Tibial artery (tissue), 4 donors: ENCODE measurements at regions not wholly inside any gene's neighbourhood (a gene's known extent, or its start where the extent isn't known, plus 50 kb on each side); places are given as distances from the start of the nearest gene placed in this dataset.

Experiments used
- DNase-seq, 2 donors: peaks; one replicate each; pipeline ENCODE4 v3.0.0-alpha.2; 2019
- H3K27ac ChIP-seq, 2 donors: fragments of 200-600 bp; sonication (generic) in 1 of 2; 1 replicate in 1 of 2; 2 replicates in 1 of 2; pipeline ENCODE4 v1.5.1; 2018 to 2019; ENCODE audit warnings: mild to moderate bottlenecking in 1 of 2
- H3K27me3 ChIP-seq, 2 donors: fragments of 200-600 bp; sonication (generic) in 1 of 2; one replicate each; pipeline versions ENCODE4 v1.5.1 to v1.6.0; 2016 to 2019
- H3K36me3 ChIP-seq, 3 donors: fragments of 200-600 bp; sonication (generic) in 2 of 3; one replicate each; pipeline ENCODE4 v1.5.1; 2016 to 2019; ENCODE audit warnings: mild to moderate bottlenecking in 2 of 3
- H3K4me1 ChIP-seq, 4 donors: fragments of 200-600 bp; sonication (generic) in 2 of 4; 1 replicate in 3 of 4; 2 replicates in 1 of 4; pipeline ENCODE4 v1.5.1; 2016 to 2019
- H3K4me3 ChIP-seq, 2 donors: fragments of 200-600 bp; sonication (generic) in 1 of 2; 1 replicate in 1 of 2; 2 replicates in 1 of 2; pipeline ENCODE4 v1.5.1; 2018 to 2019; ENCODE audit warnings: mild to moderate bottlenecking in 2 of 2
- H3K9me3 ChIP-seq, 3 donors: fragments of 200-600 bp; sonication (generic) in 1 of 3; one replicate each; pipeline ENCODE4 v1.5.1; 2016 to 2019
- intact Hi-C: fragments of 100-400 bp; cut with DNase I; formaldehyde crosslinking; loops from one replicate; pipeline ENCODE4 v1.15.0; 2023; ENCODE audit warnings: low total_unique reads
- TF ChIP-seq, protein P1 (sequence below), 2 experiments: fragments of 200-600 bp in 1 of 2; fragments of 450-650 bp in 1 of 2; IDR thresholded peaks; one replicate each; pipeline ENCODE4 v1.5.1; 2017 to 2019; ENCODE audit warnings: antibody characterized with exemption in 2 of 2, mild to moderate bottlenecking in 1 of 2, moderate library complexity in 1 of 2

DNA sequence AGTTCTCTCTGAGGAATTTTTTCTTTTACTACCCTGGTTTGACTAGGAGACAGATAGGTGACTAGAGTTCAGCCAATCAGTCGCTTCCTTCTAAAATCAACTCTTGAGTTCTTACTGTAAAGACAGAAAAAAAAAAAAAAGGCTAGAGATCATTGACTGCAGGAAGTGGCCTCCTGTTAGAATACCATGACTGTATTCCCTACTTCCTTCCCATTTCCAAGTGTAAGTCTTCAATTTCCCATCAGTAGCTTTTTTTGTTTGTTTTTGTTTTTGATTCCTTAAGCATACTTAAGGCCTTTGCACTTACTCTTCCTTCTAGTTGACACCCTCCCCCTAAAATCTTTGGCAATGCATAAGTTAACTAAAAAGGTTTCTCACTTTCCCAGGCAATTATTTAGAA is 154.3 kb downstream of the HMHB1 start:
- Histone ChIP-seq H3K4me1 (no peaks in the 10 kb centered on the region), H3K4me3 (no peak overlapping the region), H3K27ac (no peak overlapping the region), H3K9me3 (no peaks in the 10 kb centered on the region), H3K36me3 (no peaks in the 10 kb centered on the region), H3K27me3 (no peaks in the 10 kb centered on the region)
- DNase-seq, result no peak
- intact Hi-C loops, result no loop called here
- TF ChIP-seq, protein P1, sequence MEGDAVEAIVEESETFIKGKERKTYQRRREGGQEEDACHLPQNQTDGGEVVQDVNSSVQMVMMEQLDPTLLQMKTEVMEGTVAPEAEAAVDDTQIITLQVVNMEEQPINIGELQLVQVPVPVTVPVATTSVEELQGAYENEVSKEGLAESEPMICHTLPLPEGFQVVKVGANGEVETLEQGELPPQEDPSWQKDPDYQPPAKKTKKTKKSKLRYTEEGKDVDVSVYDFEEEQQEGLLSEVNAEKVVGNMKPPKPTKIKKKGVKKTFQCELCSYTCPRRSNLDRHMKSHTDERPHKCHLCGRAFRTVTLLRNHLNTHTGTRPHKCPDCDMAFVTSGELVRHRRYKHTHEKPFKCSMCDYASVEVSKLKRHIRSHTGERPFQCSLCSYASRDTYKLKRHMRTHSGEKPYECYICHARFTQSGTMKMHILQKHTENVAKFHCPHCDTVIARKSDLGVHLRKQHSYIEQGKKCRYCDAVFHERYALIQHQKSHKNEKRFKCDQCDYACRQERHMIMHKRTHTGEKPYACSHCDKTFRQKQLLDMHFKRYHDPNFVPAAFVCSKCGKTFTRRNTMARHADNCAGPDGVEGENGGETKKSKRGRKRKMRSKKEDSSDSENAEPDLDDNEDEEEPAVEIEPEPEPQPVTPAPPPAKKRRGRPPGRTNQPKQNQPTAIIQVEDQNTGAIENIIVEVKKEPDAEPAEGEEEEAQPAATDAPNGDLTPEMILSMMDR (IDR thresholded peaks at IDR 0.05), result no peak

DNA sequence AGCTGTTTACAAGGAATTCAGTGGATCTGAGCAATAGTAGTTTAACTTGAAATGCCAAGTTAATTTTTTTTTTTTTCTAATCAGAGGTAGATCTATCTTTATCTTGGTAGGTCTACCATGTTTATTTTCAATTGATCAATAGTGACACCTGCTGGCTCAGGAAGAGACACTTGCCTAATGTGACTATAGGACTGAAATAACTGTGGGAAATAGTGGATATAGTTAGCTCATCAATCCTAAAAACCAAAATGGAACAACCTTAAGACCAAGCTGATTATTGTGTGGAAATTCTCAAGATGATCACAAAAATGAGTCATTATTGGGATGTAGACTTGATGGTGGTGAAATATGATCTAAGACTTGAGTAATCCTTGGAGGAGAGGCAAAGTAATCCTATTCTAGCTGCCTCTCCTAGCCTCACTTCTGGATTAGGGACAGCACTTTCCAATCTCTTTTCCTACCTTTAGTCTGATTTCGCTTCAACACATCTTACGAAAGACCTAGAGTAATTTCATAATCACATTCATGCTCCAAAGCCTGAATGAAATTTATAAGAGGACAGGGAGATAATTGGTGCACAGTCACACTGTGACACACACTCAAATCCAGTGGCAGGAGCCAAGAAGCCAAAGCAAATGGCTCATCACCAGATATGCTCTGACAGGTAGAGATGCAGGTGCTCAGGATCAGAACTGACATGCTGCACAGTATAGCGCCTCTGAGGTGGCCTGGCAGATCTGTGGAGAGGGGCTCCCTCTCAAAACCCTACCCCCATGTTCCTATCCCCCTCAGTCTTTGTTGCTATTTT is 156.3 kb downstream of the HMHB1 start:
- Histone ChIP-seq H3K4me3 (no peak overlapping the region), H3K4me1 (no peaks in the 10 kb centered on the region), H3K27me3 (no peaks in the 10 kb centered on the region), H3K9me3 (no peaks in the 10 kb centered on the region), H3K27ac (no peak overlapping the region), H3K36me3 (no peaks in the 10 kb centered on the region)
- TF ChIP-seq, protein P1 (IDR thresholded peaks at IDR 0.05), result peak; percentile 9 to 14
- no peak for DNase-seq
- intact Hi-C loops, result no loop called here

DNA sequence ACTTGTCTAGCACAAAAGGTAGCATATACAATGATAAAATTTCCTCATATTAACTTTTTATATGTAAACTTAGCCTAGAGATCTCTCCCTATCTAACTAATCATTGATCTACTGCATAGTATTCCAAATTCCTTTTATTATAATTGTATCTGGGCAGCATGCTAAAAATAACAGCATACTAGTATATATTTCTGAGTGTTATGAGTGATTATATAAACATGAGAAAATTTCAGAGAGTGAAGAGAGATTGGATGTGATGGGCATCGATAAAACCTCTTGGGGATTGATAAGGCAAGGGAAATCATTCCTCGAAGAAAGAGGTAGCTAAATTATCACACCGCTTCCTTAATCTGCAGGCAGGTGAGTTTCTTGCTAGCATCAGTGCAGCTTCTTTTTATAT is 158.2 kb downstream of the HMHB1 start:
- Histone ChIP-seq H3K36me3 (no peaks in the 10 kb centered on the region), H3K27ac (no peak overlapping the region)
- intact Hi-C loops, result no loop called here

DNA sequence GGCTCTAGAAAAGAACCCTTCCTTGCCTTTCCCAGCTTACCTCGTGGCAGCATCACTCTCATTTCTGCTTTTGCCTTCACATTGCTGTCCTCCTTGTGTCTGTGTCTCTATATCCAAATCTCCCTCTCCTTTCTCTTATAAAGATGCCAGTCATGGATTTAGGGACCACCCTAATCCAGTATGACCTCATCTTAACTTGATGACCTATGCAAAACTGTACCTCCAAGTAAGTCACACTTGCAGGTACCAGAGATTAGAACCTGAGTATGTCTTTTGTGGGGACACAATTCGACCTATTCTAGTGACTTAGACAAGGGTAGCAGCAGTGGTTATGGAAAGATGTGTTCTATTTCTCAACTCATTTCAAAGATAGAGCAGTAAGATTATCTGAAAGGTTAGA is 160.1 kb downstream of the HMHB1 start:
- H3K4me1 ChIP-seq, result no peaks in the 10 kb centered on the region
- H3K4me3 ChIP-seq, result no peak overlapping the region
- no peaks in the 10 kb centered on the region for H3K9me3 ChIP-seq
- no peak overlapping the region for H3K27ac ChIP-seq
- H3K36me3 ChIP-seq, result no peaks in the 10 kb centered on the region
- H3K27me3 ChIP-seq, result no peaks in the 10 kb centered on the region
- TF ChIP-seq, protein P1 (IDR thresholded peaks at IDR 0.05), result no peak
- intact Hi-C loops, result no loop called here
- no peak for DNase-seq

More for the DNA sequence above, 158.2 kb downstream of the HMHB1 start:
- TF ChIP-seq, protein P1 (IDR thresholded peaks at IDR 0.05), result no peak
- no peak for DNase-seq
- H3K4me1 ChIP-seq, result no peaks in the 10 kb centered on the region
- no peaks in the 10 kb centered on the region for H3K27me3 ChIP-seq
- H3K4me3 ChIP-seq, result no peak overlapping the region
- no peaks in the 10 kb centered on the region for H3K9me3 ChIP-seq

DNA sequence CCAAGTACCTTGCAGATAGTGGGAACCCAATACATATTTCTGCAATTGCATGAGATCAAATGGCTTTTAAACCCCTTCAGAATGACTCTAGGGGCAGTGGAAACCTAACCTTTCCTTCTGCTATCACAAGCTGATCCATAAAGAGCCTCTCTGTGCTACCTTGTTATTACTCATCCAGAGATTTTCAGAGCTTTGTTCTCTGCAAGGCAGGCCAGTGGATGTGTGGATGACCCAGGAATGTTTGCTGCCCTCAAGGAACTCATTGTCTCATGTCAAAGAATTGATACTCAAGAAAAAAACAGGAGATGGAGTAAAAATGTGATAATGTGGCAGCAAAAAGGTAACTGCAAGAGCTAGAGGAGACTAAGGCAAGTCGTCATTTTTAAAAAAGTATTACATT is 164.1 kb downstream of the HMHB1 start:
- Histone ChIP-seq H3K4me1 (no peaks in the 10 kb centered on the region), H3K9me3 (no peaks in the 10 kb centered on the region), H3K27ac (no peak overlapping the region), H3K36me3 (no peaks in the 10 kb centered on the region), H3K4me3 (no peak overlapping the region), H3K27me3 (no peaks in the 10 kb centered on the region)
- TF ChIP-seq, protein P1 (IDR thresholded peaks at IDR 0.05), result no peak
- intact Hi-C loops, result no loop called here
- no peak for DNase-seq
